Transverse colon (tissue), 3 donors: ENCODE measurements at regions not wholly inside any gene's neighbourhood (a gene's known extent, or its start where the extent isn't known, plus 50 kb on each side); places are given as distances from the start of the nearest gene placed in this dataset.

Experiments
- POLR2A ChIP-seq: fragments of 450-650 bp; IDR thresholded peaks from one replicate; pipeline ENCODE4 v1.6.1; 2016; ENCODE audit warnings: antibody characterized with exemption, mild to moderate bottlenecking, moderate library complexity
- TF ChIP-seq, protein P1 (sequence below), 5 experiments: fragments of 200-600 bp in 3 of 5; fragments of 450-650 bp in 2 of 5; sonication (generic) in 3 of 5; IDR thresholded peaks; 1 replicate in 2 of 5; 2 replicates in 3 of 5; pipeline ENCODE4 v1.5.1; 2016 to 2017; ENCODE audit warnings: antibody characterized with exemption in 5 of 5, inconsistent platforms in 3 of 5, mild to moderate bottlenecking in 2 of 5, moderate library complexity in 1 of 5

DNA sequence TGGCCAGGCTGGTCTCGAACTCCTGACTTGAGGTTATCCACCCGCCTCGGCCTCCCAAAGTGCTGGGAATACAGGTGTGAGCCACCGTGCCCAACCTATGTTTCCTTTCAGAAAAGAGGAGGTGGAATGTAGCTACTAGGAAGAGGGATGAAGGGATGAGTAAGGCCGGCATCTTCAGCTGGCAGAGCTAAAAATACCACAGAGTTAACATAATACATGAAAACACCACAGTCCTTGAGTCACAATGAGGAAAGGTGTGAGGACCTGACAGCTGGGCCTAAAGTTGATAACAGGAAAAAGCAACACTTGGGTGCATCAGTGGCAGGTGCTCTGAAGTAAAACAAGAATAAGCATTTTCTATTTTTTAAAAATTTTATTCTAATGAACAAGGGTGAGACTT, 392.2 kb downstream of the DIPK2A start:
- TF ChIP-seq, protein P1, sequence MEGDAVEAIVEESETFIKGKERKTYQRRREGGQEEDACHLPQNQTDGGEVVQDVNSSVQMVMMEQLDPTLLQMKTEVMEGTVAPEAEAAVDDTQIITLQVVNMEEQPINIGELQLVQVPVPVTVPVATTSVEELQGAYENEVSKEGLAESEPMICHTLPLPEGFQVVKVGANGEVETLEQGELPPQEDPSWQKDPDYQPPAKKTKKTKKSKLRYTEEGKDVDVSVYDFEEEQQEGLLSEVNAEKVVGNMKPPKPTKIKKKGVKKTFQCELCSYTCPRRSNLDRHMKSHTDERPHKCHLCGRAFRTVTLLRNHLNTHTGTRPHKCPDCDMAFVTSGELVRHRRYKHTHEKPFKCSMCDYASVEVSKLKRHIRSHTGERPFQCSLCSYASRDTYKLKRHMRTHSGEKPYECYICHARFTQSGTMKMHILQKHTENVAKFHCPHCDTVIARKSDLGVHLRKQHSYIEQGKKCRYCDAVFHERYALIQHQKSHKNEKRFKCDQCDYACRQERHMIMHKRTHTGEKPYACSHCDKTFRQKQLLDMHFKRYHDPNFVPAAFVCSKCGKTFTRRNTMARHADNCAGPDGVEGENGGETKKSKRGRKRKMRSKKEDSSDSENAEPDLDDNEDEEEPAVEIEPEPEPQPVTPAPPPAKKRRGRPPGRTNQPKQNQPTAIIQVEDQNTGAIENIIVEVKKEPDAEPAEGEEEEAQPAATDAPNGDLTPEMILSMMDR (IDR thresholded peaks at IDR 0.05) = no peak
- TF ChIP-seq POLR2A = no peak
